DMS153 treated with DMSO at 0.1 percent for 48 hours (cell line): ENCODE measurements at regions not wholly inside any gene's neighbourhood (a gene's known extent, or its start where the extent isn't known, plus 50 kb on each side); places are given as distances from the start of the nearest gene placed in this dataset.

Experiments
- DNase-seq: peaks from one replicate; lab custom pipeline; 2025; ENCODE audit not compliant: unreplicated experiment; lab: John Stamatoyannopoulos, UW

DNA sequence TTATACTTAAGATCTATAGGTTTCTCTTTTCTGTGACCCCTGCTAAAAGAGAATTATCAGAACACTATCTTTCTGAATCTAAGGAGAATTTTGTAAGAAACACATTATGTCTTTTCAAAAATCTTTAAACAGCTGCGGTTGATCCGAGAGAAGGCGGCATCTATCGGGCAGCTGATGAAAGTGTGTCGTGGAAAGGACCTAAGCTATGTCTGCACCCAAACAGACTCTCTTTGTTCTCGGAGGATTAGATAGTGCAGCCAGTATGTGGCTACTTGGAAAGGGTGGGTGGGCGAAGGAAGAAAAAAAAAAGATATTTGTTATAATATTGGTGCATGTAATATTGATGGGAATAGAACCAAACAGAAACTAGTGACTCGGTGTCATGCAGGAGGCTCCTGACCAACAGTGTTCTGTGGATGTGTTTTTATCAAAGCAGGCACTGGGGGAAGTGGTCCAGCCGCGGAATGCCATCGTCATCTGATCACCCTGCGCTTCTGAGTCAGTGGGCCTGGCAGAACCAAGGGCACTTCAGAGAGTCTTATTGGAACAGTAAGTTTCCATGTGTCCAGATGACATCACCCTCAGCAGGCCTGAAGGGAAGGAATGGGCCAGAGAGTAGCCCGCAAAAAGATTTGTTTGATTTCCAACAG lies 509.7 kb upstream of the AKR1E2 start:
- DNase-seq = no peak

DNA sequence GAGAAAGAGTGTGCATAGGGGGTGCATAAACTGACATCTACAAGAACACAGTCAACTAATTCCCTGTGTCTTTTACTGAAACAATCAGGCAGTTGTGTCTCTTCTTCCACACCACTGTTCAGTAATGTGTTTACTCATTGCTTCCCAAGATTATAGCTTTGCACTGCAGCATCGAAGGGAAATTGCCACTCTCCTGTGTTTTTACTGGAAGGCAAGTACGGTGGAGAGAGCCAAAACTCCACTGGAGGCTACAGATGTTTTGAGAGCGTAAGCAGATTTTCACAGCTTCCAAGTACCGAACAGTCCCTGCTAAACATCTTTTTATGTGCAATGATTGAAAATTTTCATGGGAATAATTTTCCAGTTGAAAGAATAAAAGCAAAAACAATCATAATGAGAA lies 510.5 kb upstream of the AKR1E2 start:
- no peak for DNase-seq

DNA sequence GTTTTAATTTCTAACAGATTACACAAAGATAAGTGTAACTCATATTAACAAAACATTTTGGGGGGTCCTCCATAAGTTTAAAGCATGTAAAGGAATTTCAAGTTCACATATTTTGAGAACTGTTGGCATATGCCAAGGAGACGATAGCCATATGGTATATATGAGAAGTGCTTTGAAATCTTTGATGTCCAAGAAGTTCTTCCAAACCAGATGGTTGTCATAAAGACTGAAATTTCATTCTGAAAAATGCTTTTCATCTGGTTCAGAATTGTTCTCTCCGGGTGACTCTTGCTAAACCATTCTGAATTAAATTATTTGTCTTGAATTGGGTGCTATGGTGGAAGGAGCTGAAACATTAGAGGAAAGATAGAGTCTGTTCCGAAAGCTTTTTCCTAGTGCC lies 513.0 kb upstream of the AKR1E2 start:
- no peak for DNase-seq

DNA sequence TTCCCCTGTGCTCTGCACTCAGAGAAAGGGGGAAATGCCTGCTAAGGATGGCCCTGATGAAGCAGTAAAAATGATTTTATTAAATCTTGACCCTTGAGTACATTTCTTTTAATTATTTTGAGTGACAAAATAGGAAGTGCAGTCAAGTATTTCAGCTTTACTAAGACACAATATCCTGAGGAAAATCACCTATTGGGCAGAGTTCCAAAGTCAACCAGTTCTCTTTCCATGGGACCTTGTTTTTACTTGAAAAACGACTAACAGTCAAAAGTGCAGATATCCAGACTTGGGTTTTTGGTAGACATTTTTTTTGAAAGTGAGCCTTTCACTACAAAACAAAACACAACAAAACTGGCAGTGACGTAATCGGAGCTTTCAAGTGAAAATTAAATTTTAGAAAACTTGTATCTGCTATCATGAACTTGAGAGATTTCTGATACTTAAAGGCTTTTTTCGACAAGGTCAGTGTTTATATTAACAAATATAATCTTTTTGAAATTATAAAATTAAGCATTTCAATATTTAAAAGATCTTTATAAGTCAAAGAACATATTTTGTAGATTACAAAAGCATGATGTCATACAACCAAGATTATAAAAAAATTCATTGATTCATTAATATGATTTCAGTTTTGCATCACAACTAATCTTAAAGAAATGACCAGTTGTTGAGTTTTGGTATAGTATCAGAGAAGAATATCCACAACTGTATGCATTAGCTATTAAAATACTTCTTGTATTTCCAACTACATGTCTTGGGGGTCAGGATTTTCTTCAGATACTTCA lies 513.8 kb upstream of the AKR1E2 start:
- DNase-seq = no peak

DNA sequence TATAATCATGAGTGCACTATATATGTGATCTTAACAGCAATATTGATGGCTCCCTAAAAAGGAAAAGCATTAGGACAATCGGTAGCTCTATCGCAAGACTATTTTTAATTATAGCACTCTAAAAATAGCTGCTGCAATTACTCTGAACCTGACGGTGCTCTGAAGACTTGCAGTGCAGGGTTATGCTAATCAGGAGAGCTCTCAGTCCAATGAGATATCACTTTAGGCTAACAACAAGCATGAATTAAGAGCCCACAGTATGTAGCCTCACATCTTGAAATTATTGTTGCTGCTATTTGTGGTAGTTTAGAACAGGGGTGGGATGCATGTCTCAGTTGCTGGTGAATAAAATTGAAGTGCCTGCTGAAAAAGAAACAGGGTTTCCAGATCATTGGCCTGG lies 515.8 kb upstream of the AKR1E2 start:
- DNase-seq = no peak

DNA sequence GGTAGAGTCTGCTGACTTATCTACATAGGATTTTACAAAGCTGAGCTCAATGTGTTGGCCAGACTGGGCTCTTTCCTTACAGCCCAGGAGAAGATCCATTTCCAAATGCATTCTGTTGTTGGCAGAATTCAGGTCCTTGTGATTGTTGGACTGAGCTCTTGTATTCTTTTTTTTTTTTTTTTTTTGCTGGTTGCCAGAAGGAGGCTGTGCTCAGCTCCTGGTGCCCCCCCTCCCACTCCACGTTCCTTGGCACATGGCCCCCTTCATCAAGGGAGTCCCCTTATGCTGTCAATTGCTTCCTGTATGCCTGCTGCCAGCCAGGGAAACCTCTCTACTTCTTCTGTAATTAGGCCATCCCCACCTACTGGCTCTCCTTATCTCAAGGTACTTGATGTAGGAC lies 518.1 kb upstream of the AKR1E2 start:
- DNase-seq = no peak

DNA sequence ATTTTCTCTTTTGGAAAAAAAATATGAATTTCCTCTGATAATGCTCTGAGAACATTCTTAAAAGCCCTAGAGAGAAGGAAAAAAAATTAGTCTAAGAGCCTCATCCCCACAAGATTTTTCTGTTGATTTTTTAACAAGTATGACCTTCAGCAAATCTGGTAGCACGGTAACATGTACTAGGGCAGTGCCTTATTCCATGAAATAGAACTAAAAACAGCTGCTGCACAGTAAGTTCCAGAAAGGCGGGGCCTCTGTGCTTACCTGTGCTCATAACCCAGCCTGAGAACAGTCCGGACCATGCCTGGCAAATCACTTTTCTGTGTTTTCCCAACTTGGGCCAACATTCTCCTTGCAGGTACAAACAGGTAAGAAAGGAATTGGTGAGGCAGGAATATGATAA lies 519.1 kb upstream of the AKR1E2 start:
- DNase-seq = no peak

DNA sequence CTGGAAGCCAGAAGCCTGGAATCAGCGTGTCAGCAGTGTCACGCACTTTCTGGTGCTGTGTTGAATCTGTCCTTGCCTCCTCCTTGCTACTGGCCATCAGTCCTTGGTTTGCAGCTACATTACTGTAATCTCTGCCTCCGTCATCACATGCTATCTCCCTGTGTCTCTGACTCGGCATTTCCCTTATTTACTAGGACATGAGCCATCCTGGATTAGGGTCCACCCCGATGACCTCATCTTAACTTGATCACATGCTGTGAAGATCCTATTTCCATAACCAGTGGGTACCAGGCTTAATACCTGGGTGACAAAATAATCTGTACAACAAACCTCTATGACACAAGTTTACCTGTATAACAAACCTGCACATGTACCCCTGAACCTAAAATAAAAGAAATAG lies 518.0 kb upstream of the KLF6 start:
- no peak for DNase-seq

DNA sequence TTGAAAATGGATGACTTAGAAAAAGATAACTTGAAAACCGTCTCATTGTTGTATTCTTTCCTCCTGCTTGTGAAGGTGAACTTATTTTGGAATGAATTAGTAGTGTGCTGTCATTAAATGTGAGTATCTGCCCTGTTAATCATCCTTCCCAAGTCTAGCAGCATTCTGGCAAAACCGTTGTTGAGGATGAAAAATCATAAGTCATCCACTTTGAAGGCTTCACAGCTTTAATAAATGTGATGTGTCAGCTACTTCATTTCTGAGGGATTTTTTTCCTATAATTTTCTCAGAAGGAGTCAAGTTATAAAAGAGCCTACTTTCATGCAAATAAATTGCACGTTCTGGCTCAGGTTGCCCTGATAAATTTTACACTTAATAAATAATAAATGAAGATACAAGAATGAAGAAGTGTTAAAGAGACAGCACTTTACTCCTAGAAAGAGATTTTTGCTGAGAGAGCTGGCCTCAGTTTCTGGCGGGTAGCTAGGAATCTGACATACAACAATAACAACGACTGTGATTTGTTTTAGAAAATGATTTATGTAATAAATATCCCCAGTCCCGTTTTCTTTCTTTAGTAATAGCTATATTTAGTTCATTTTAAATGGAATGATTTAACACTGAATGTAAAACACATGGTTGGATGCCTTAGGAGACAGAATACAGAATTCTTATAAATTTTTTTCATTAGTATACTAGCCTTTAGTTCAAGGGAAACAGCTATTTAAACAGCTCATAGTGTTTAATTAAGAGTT lies 516.5 kb upstream of the KLF6 start:
- no peak for DNase-seq

DNA sequence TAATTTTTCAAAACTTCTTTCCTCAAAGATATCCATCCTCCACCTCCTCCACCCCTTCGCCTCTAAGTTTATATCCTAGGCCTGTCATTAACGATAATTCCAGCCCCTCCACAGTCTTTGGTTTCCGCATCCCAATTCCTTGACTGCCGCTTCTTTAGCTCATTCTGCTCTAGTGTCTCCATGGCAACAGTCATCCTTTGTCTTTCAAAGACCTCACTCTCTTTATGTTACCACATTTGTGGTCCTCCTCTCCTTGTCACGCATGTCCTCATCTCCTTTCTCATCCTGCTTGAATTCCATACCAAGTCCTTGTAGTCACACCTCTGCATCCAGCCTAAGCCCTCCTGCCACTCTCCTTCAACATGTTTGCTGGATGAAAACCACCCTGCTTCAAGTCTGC lies 511.2 kb upstream of the KLF6 start:
- DNase-seq = no peak

DNA sequence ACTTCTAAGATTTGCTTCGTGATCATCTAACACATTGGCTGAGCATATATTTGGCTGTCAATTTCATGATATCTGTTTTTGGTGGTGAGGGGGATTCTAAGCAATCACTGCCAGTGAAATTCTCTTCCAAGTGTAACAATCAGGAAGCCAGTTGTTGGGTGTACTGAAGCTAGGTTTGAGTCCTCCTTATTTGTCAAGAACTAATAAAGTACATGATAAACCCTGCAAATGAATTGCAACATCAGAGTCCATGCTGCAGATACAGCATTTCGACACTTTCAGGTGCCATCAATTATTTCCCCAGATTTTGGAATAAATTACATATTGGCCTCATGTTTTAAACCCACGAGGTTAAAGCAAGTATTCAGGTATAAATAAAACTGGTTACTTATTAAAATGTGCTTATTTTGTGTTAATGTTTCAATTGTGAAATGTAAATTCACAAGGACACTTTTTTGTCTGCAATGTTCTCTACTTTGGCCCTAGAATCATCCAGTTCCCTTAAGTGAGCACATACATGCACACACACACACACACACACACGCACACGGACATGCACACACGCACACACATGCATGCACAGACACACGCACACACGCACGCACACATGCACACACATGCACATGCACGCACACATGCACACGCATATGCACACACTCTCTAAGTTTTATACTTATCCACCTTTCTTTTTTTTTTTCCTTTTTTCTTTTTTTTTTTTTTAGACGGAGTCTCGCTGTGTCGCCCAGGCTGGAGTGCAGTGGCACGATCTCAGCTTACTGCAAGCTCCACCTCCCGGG lies 510.2 kb upstream of the KLF6 start:
- DNase-seq = no peak

DNA sequence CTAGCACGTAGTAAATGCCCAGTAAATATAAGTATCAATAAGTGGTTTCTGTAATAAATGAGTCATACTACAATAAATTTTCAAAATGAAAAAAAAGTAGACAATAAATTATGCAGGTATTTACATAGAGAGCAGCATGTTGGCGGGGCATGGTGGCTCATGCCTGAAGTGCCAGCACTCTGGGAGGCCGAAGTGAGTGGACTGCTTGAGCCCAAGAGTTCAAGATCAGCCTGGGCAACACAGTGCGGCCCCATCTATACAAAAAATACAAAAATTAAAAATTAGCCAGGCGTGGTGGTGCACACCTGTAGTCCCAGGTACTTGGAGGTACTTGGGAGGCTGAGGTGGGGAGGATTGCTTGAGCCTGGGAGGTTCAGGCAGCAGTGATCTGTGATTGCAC lies 509.3 kb upstream of the KLF6 start:
- no peak for DNase-seq

DNA sequence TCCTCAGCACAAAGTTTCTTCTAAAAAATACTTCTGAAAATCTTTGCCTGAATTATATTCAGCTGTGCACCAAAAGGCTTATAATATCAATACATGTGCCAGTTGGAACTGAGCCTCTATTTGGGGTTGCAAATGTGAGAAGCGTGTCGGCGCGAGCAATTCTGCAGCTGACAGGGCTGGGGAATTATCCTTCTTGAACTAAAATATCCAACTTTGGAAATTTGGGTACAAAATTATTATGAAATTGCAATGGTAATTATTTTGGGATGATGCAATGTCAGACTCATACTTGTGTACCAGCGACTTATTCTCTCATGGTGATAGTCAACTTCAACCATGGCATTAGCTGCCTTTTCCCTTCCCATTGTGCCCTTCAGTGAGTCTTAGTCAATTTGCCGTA lies 507.0 kb upstream of the KLF6 start:
- DNase-seq = no peak

DNA sequence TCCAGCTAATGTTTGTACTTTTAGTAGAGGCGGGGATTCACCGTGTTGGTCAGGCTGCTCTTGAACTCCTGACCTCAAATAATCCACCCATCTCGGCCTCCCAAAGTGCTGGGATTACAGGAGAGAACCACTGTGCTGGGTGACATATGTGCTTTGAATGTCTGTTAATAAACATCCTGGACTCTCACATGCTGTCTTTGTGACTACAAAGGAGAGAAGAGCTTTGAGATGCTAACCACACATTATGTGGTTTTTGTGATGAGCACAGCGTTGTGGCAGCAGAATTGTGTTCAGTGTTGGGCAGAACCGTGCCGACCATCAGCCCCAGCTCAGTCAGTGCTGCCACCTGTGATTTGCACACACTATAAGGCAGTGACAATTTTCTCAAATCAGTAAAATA lies 500.1 kb upstream of the KLF6 start:
- no peak for DNase-seq

DNA sequence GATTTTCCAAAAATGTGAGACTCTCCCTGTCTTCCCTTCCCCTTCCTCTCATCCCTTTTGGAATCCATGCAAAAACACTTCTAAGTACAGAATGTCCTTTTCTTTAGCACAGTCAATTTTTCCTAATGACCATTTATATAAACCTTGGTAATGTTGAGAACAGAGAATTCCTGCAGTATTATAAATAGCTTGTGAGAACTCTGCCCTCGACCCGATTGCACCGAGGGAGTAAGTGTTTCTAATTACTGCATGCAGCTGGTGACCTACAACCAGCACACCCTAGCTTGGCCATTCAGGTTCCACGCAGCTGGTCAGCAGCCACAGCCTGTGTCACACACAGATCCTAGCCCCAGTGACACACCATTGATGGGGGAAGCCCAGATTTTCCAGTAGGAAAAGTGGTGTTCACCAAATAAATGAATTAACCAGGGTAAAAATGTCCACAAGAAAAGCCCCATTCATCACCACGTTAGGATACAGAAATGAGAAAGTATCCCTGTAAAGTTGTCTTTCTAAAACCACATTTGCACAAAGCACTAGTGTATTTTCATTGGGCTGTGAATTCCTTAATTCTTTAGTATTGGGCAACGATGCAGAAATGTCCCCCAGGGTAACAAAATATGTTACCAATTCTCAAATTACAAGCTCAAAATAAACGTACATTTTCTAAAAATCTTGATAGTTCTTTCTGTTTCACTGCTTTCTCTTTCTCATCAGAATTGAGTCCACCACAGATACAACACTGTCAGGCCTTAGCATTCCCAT lies 499.0 kb upstream of the KLF6 start:
- DNase-seq = no peak

DNA sequence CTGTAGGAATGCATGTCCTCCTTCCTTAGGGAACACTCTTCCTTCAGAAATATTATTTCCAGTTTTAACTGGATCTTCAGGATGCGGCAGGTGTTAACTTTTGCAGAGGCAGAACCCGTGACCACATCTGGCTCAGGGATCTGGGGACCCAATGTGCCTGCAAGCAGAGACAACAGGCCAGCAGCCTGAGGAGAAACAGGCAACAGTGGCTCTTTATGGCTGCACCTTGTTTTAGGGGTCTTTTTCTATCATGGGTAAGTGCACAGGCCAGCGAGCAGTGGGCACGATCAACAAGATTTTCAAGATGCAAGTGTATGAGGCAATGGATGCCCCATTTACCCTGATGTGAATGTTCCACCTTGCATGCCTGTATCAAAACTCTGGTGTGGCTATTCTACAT lies 497.5 kb upstream of the KLF6 start:
- DNase-seq = no peak

DNA sequence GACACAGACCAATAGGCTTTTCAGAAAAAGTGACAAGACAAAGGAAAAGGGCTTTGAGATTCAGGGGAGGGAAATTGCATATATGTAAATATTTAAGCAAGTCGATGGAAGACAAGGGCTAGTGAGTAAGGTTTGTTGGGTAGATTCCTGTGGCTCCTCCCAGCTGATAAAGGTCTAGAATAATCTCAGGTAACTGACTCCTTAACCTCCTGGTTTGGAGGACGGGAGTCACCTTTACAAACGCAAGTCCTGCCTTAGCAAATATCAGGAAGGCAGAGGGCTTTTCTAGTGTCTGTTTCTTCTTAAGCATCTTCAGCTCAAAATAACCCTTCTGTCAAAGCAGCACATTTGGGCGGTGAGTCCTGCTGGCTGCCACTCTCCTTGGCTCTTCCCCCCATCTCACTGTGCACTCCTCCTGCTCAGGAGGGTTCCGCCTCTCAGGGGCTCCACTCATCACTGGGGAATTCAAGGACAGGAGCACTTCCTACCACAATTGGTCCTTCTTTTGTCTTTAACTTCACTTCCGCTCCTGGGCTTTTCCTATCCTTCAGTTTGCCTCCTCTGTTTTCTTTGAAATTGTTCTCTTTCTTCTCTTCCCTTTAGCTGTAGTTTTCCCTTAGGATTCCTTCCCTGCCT lies 496.3 kb upstream of the KLF6 start:
- no peak for DNase-seq

DNA sequence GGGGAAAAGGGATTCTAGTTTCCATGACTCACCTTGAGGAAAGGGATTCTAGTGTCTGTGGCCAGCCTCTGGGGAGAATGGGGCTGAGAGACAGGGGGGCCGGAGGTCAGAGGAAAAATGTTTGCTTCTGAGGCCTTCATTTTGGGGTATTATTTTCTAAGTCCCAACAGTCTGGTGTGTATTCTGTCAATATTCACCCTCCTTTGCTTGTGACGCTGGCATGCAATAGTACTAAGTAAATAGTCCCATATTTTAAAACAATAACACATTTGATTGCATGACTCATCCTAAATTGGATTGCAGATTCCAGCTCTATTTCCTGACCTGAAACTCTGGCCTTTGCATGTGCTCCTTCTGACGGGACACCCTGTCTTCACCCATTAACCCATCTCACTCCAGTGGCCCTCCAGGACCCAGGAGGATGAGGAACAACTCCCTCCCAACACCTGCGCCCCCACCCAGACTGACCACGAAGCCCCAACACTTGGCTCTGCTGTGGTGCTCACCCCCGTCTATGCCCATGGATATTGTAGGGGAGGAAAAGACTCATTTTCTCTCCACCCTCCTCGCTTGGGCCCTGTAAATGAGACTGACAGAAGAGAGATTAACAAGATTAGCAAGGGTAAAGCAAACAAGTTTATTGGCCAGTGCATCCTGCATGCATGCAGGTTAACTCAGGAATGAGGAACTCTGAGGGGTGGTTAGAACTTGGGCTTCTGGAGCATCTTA lies 495.6 kb upstream of the KLF6 start:
- no peak for DNase-seq

DNA sequence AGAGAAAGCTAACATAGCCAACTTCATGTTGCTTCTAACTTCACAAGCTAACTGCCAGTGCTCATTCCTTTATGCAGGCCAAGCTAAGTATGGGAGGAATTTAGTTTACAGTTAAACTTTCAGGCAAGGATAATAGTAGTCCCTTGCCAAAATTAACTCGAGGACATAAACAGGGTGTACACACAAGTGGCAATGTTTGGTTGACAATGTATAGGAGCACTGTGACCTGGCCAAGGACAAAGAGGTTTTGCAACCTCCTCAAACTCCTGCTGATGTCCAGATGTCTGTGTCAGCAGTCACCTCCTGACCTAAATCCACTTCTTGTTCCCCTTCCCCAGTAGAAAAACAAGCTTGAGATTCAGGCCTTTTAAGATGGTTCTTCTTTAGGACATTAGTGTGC lies 494.6 kb upstream of the KLF6 start:
- DNase-seq = no peak

DNA sequence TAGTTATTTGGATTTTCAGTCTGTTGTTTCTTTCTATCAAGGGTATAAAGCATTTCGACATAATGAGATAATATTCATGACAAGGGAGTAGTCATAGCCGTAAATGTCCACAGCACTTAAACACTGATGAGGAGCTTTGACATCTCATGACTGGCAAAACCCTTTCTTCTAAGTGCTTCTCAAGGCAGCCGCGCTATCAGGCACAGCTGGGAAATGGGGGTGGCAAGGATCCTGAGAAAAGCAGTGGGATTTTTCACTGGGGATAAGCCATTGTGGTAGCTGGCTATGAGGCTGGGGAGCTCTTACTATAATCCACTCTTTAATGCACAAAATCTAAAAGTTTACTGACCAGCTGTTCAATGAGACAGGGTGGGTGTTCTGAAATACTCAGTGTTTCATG lies 493.2 kb upstream of the KLF6 start:
- DNase-seq = no peak
